Upper lobe of left lung (tissue), 4 donors: ENCODE measurements at regions not wholly inside any gene's neighbourhood (a gene's known extent, or its start where the extent isn't known, plus 50 kb on each side); places are given as distances from the start of the nearest gene placed in this dataset.

Source experiments
- CTCF ChIP-seq, 6 experiments: fragments of 450-650 bp in 4 of 6; fragments of 200-600 bp in 2 of 6; sonication (generic) in 2 of 6; IDR thresholded peaks; one replicate each; pipeline ENCODE4 v1.5.1; 2016 to 2019; ENCODE audit warnings: antibody characterized with exemption in 6 of 6
- POLR2A ChIP-seq, 4 donors: fragments of 450-650 bp; IDR thresholded peaks; one replicate each; pipeline ENCODE4 v1.5.1; 2016 to 2017; ENCODE audit warnings: antibody characterized with exemption in 4 of 4, mild to moderate bottlenecking in 2 of 4
- POLR2AphosphoS5 ChIP-seq, 2 donors: sonication (generic); formaldehyde crosslinking; IDR thresholded peaks; one replicate each; pipeline ENCODE4 v1.5.1; 2017; ENCODE audit warnings: antibody characterized with exemption in 2 of 2

- TF ChIP-seq POLR2AphosphoS5 (IDR thresholded peaks at IDR 0.05) (no peak), CTCF (IDR thresholded peaks at IDR 0.05) (no peak), POLR2A (IDR thresholded peaks at IDR 0.05) (no peak)
These were observed 1463.0 kb downstream of the HACE1 start for GRCh38 chr6:103396768-103397167.
